NCI-H748 (cell line): ENCODE measurements at regions not wholly inside any gene's neighbourhood (a gene's known extent, or its start where the extent isn't known, plus 50 kb on each side); places are given as distances from the start of the nearest gene placed in this dataset.
A peak's percentile ranks its signal among the peaks of the same experiment; 100 is the strongest.
"Not testable (repeated sequence)": the region's sequence is repeated elsewhere in the genome, so short reads cannot be mapped to it uniquely, and the experiment has no call there.

Experiments used
- DNase-seq: peaks from one replicate; lab custom pipeline; 2025; ENCODE audit not compliant: unreplicated experiment; lab: John Stamatoyannopoulos, UW

DNA sequence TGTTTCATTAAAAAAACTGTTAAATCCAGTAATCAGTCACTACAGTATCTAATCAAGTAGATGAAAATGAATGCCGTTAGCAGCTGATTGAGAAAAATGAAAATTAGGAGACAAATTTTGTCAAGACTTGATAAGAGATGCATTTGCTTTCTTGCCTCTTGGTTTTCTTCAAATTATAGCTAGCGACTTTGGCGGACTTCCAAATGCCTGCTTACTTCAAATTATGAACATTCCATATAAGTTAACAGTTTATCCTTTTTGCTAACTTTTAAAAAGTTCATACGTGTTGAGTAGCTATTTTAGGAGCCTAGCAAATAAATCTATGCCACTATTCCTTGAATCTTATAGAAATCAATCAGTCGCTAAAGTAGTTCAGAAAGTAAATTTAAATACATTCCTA is 58.8 kb downstream of the PPP4R3C start:
- DNase-seq: no peak

DNA sequence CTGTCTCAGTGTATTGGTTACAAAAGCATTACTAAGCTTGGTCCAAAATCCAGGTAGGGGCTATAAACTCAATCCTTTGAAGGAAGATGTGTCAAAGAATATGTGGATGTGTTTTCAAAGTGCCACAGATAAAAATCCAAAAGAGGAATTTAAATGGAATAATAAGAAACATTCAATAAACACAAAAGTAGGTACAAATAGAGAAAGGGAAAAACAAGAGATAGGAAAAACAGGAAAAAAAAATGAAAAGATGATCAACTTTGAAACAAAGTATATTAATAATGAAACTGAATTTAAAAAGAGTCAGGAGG is 64.0 kb downstream of the PPP4R3C start:
- no peak for DNase-seq

DNA sequence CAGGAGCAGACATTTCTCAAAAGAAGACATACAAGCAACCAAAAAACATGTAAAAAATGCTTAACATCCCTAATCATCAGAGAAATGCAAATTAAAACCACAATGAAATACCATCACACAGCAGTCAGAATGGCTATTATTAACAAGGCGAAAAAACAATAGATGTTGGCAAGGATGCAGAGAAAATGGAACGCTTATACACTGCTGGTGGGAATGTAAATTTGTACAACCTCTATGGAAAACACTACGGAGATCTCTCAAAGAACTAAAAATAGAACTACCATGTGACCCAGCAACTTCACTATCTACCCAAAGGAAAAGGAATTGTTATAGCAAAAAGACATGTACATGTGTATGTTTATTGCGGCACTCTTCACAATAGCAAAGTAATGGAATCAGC is 71.5 kb downstream of the PPP4R3C start:
- no peak for DNase-seq

DNA sequence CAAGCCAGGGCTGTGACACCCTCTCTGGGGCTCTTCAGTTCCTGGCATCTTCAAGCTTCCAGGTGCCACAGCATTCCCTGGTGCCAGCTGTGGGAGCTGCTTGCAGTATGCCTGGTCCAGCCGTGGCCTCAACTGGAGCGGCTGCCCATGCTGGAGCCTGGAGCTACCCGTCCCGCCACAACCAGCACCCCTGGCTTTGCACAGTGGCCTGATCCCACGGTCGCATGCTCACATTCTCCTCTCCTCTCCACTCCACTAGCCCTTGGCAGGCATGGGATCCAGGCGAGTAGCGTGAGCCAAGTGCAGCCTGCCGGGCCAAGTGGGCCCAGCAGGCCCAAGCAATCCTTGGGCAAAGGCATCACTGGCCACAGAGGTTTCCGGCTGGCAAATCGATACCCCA is 81.7 kb downstream of the PPP4R3C start:
- DNase-seq: no peak

DNA sequence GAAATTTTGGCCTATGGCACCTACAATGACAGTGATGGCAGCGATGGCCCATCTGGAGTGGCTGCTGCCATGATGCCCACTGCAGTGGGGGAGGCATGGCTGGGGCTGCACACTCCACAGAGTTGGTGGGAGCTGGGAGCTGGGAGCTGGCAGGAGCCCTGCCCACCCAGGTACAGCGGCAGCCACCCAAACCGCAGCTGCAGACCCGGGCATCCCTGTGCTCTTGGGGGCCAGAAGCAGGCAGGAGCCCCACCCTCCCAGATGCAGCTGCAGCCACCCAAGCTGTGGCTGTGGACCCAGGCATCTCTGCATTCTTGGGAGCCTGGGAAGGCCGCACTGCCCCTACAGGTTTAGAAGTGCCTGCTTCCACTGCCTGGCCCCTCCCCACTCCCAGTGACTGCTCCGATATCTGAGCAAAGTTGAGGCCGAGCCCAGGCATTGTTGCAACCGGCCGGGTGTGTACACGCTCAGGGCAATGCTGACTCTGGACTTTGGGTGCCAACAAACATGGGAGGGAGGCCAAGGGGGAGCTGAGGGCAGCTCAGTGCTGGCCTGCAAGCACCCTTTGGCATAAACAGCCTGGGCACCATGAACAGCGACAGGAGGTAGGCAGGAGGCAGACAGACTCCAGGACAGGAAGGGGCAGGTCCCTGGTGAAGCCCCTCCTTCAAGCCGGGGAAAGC is 82.8 kb downstream of the PPP4R3C start:
- DNase-seq: no peak

DNA sequence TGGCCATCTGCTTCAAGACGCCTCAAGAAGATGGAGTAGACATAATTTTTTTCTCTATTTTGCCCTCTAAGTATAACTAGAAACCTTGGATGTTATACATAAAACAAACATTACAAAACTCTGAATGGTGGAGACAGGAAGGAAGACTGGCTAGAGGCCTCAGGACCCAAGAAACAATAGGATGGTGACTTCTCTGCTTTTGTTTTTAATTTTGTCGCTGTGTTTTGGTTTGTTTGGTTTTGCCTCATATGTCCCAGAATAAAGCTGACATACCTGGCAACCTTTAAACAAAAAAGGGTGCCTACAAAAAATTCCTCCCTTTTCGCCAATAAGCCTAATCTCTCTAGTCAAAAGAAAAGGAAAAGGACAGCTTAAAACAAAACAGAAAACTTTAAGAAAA is 109.1 kb downstream of the PPP4R3C start:
- DNase-seq: no peak

DNA sequence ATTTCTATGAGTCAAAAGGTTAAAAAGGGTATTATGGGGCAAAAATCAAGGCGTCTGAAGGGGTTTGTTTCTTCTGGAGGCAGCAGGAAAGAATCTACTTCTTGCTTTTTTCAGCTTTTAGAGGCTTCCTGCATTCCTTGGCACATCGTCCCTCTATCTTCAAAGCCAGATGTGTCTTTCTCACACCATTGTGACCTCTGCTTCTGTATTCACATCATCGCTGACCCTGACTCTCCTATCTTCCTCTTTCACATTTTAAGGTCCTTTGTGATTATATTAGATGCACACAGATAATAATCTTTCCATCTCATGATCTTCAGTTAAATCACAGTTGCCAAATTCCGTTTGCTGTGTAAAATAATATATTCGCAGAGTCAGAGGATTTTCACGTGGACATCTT is 112.7 kb downstream of the PPP4R3C start:
- DNase-seq: no peak

DNA sequence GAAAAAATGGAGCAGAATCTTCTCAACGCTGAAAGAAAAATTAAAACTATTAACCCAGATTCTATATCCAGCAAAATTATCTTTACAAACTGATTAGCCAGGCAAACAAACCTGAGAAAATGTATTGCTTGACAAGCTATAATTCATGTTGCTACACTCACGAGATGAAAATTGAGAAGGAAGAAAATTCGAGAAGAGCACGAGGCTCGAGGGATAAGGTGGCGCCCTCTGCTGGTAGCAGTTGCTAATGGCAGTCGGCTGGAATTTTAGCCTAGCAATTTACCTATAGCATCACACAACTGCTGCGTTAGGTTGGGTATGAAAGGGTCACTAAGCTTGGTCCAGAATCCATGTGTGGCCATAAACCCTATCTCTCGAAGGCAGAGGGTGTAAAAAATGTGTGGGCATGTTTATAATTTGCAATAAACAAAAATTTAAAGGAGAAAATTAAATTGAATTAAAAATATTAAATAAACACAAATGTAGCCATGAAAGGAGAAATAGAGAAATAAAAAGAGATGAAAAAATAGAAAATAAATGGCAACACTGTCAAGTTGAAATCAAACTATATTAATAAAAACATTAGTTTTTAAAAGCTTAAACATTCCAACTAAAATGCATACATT is 126.6 kb downstream of the PPP4R3C start:
- peak; percentile 58 for DNase-seq

DNA sequence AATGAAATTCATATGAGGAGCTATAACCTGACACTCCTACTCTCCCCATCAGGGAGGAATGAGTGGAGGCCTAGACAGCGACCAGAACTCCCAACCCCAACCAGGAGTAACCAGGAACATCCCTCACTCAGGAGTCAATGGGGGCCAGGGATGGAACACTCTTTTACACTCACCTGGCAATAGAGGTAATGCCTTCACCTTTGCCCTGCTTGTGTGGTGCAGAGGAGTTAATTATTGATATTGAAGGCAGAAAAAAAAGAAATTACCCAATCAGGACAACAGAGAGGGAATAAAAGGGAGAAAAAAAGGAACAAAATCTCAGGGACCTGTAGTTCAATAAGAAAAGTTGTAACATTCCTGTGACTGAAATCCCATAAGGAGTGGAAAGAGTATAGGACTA is 141.5 kb downstream of the PPP4R3C start:
- DNase-seq: no peak

DNA sequence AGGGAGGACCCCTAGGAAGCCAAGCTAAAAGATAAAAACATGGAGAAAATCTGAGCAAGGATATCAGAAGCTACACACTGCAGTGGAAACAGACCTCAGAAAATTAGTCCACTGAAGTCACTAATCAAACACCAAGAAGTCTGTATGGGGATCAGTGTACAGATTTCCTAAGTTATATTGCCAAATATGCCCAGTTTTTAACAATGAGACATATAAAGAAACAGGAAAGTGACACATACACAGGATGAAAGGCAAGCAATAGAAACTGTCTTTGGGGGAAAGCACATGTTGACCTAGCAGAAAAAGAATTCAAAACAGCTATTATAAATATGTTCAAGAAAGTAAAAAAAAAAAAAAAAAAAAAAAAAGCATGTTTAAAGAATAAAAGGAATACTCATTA is 153.7 kb downstream of the PPP4R3C start:
- no peak for DNase-seq

DNA sequence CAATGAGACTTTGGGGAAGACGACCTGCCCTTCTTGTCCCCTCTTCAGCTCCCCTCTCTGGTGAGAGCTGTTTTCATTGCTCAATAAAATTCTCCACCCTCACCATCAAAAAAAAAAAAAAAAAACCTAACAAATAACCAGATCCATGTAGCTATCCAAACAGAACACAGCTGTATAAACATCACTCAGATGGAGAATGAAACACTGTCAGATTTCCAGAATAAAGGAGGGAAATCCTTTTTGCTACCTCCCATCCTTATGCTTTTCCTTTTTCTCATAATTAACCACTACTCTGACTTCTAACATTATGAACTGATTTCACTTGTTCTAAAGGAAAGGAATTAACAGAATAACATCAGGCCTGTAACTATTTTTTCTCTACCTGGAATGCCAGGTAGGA is 155.6 kb downstream of the PPP4R3C start:
- peak; percentile 63 for DNase-seq

DNA sequence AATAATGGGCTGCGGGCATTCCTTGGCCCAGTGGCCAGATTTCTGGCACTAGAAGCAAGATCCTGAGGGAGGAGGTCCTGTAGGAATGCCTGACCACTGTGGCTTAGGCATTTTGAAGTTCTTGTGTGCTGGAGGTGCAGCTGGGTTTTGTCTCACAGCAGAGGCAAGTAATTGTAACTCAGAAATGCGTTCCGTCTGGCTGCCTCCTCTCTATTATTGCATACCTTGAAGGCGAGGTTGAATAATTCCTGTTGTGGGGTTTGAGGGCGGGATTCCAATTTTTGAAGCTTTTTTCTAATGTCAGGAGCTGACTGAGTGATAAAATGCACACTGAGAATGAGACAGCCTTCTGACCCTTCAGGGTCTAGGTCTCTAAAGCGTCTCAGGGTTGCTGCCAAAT is 170.6 kb downstream of the PPP4R3C start:
- DNase-seq: not testable (repeated sequence)

DNA sequence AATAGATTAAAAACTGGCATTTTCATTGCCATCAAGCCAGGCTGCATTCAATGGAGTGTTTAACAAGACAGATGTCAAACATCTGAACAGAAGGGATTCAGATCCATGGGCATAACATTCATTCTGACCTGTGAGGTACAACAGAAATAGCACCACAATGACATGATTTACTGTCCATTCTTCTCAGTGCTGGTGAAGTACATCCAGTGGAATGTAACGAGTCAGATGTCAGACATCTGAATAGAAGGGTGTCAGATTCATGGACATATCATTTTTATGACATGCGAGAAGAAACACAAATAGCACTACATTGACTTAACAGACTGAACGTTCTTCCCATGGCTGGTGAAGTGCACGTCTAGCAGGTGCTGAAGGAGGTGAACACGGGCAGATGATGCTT is 186.4 kb downstream of the PPP4R3C start:
- DNase-seq: no peak

DNA sequence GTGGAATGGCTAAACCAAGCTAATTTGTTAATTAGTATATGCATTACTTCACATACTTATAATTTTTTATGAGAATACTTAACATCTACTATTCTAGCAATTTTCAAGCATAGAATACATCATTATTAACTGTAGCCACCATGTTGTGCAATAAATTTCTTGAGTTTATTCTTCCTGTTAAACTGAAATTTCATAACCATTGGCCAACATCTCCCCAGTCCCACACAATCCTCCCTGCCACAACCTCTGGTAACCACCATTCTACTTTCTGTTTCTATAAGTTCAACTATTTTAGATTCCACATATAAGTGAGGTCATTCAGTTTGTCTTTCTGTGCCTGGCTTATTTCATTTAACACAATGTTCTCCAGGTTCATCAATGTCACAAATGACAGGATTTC is 208.5 kb downstream of the PPP4R3C start:
- DNase-seq: no peak

DNA sequence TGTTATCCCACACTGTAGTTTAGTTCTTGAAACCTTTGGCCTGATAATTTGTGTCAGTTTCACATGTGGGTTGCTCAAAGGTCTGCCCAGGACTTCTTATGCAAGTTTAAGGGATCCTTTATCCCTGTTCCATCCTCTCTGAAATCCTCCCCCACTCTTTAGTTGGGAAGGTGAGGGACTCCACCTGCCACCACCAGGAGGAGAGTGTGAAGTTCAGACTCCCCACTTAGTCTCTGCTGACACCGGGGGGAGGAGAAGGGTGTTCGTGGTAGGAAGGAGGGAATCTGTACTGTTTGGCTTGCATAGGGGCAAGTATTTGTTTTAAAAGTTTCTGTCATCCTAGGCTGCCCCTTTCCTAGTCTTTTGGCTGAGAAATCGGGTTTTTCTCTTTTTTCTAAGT is 211.8 kb downstream of the PPP4R3C start:
- DNase-seq: no peak

DNA sequence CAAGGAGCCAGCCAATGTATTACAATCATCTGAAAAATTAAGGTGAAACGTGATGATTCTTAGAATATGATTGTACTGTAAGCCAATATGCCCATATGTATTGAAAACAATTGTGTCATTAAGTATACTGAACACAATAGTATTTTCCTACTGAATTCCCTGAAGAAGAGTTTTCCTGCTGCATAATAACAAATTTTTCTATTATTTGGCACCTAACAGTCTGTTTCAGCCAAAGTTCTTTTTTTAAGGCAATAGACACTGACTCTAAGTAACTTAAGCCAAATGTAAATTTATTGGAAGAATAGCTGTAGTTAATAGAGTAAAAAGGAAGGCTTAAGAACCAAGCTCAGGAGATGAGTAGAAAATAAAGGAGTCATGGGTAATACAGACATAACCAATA is 220.6 kb downstream of the PPP4R3C start:
- DNase-seq: no peak

DNA sequence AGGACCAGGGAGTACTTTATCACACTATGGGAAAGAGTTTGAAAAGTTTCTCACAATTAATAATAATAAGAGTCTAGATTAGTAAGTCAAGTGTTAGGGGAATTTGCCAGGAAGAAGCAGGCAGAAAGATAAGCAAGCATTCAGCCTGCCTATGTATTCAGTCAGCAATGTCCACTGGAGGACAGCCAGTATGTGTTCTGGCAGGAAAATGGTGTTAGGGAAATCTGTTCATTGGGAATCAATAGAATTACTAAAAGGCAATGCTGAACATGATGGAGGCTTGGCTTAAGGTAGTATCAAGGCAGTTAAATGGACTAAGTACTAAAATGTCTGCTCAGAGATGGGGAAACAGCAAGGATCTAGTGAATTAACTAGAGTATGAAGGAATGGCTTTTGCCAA is 221.2 kb downstream of the PPP4R3C start:
- DNase-seq: no peak

DNA sequence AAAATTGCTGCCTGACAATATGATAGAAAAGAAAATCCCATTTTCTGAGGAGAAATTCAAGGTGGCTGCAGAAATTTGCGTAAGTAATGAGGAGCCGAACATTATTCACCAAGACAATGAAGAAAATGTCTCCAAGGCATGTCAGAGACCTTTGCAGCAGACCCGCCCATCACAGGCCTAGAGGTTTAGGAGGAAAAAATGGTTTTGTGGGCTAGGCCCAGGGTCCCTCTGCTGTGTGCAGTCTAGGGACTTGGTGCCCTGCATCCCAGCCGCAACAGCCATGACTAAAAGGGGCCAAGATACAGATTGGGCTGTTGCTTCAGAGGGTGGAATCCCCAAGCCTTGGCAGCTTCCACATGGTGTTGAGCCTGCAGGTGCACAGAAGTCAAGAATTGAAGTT is 223.1 kb downstream of the PPP4R3C start:
- not testable (repeated sequence) for DNase-seq

DNA sequence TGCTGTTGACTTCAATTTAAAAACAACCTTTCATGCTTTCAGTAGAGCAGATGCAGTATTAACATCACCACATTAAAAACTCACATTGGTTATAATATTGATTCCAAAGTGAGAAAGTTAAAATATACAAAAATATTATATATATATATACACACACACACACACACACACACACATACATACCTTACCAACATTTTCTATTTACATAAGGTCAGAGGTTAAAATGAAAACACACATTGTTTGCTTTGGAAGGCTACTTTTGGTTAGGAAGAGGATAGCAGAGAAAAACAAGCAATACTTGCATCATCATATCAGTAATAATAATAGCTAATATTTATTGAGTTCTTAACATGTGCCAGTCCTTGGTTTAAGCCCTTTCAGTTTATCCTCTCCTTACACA is 226.5 kb downstream of the PPP4R3C start:
- no peak for DNase-seq

DNA sequence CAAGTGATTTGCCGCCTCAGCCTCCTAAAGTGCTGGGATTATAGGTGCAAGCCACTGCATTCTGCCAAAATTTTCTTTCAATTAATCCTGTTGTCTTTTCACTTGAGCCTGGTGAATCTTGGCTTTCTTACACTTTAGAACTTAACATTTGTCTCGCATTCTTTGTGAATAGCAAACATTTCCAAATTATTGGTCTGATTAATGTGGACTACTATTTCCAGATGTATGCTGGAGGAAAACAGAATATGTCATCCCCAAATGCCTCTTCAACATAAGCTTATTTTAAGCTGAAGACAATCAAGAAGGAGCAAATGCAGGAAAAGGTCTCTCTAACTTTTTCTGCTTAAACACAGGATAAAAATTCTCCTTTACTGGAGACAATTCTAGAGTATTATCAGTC is 233.4 kb downstream of the PPP4R3C start:
- DNase-seq: no peak

DNA sequence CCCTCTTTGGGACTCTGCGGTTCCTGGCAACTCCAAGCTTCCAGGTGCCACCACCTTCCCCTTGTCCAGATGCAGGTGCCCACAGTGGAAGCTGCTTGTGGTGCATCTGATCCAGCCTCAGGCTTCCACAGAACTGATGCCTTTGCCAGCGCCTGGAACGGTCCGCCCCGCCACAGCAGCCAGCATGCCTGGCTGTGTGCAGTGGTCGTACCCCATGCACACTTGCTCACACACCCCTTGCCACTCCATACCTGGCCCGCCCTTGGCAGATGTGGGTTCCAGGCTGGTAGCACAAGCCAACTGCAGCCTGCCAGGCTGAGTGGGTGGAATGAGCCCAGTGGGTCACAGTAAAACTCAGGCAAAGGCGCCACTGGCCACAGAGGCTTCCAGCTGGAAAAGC is 240.5 kb downstream of the PPP4R3C start:
- DNase-seq: no peak

DNA sequence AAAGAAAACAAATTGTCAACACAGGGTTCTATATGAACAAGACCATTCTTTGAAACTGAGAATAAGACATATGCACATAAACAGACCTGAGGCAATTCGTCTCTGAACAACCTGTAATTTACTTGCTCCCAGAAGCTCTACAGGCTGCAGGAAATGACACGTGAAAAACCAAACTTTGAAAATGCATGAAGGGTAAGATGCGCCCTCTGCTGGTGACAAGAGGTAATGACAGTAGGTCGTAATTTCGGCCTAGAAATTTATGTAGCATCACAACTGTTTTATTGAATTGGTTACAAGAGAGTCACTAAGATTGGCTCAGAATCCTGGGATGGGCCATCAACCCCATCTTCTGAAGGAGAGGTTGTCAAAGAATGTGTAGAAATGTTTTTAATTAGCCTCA is 276.5 kb downstream of the PPP4R3C start:
- peak; percentile 74 for DNase-seq

DNA sequence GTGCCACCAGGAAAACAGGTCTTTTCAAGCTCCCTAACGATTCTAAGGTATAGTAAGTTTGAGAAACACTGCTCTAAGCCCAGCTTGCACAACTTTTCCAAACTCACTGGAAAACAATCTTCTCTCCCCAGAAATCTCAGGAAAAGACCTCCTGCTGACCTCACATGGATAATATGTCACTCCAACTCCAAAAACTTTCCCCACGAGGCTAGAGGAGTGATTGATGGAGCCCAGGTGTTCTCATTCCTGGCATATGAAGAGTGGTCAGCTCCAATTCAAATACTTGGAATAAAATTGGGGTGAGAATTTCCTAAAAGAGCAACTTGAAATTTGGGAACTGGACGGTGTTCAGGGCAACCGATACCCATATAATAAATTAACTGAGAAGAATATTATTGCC is 299.9 kb downstream of the PPP4R3C start:
- no peak for DNase-seq
